Neural progenitor cell (in vitro differentiated cells): ENCODE measurements at regions not wholly inside any gene's neighbourhood (a gene's known extent, or its start where the extent isn't known, plus 50 kb on each side); places are given as distances from the start of the nearest gene placed in this dataset.

Source experiments
- DNase-seq: peaks from one replicate; pipeline ENCODE4 v3.0.0-alpha.2; 2016; ENCODE audit warnings: low spot score
- H2AFZ ChIP-seq: fragments of 200-600 bp; sonication (generic); replicated peaks from 2 replicates; pipeline ENCODE4 v1.6.1; 2016; ENCODE audit warnings: antibody characterized with exemption
- H3F3A ChIP-seq: fragments of 200-600 bp; sonication (generic); 2 replicates; pipeline ENCODE4 v1.6.1; 2016; ENCODE audit warnings: antibody characterized with exemption, low read depth
- H3K27ac ChIP-seq: fragments of 200-600 bp; sonication (generic); 2 replicates; pipeline ENCODE4 v1.5.1; 2016; ENCODE audit warnings: mild to moderate bottlenecking
- H3K27me3 ChIP-seq: fragments of 200-600 bp; sonication (generic); 2 replicates; pipeline ENCODE4 v1.6.1; 2016; ENCODE audit warnings: mild to moderate bottlenecking, moderate library complexity
- H3K36me3 ChIP-seq: fragments of 200-600 bp; sonication (generic); 2 replicates; pipeline ENCODE4 v1.5.1; 2016
- H3K4me1 ChIP-seq: fragments of 200-600 bp; sonication (generic); 2 replicates; pipeline ENCODE4 v1.6.1; 2016; ENCODE audit warnings: mixed run types
- H3K4me2 ChIP-seq: fragments of 200-600 bp; sonication (generic); 2 replicates; pipeline ENCODE4 v1.6.1; 2016
- H3K4me3 ChIP-seq: fragments of 200-600 bp; sonication (generic); 2 replicates; pipeline ENCODE4 v1.5.1; 2016
- H3K79me2 ChIP-seq: fragments of 200-600 bp; sonication (generic); 2 replicates; pipeline ENCODE4 v1.6.1; 2016; ENCODE audit warnings: low read depth
- H3K9ac ChIP-seq: fragments of 200-600 bp; sonication (generic); 2 replicates; pipeline ENCODE4 v1.6.1; 2016
- H3K9me3 ChIP-seq: fragments of 200-600 bp; sonication (generic); 2 replicates; pipeline ENCODE4 v1.5.1; 2016; ENCODE audit warnings: low read depth
- H4K20me1 ChIP-seq: fragments of 200-600 bp; sonication (generic); 2 replicates; pipeline ENCODE4 v1.6.1; 2016; ENCODE audit warnings: low read depth
- H3K27ac Mint-ChIP-seq: 3 replicates; pipeline ENCODE4 v1.8.0; 2021; ENCODE audit warnings: mixed read lengths
- H3K27me3 Mint-ChIP-seq: 2 replicates; pipeline ENCODE4 v1.8.0; 2022; ENCODE audit warnings: low read depth, mild to moderate bottlenecking, inconsistent platforms, moderate library complexity, mixed read lengths; ENCODE audit not compliant: insufficient read depth
- H3K36me3 Mint-ChIP-seq: 3 replicates; pipeline ENCODE4 v1.8.0; 2021; ENCODE audit warnings: mixed read lengths
- H3K4me1 Mint-ChIP-seq: 3 replicates; pipeline ENCODE4 v1.8.0; 2021; ENCODE audit warnings: mixed read lengths
- H3K4me3 Mint-ChIP-seq: 3 replicates; pipeline ENCODE4 v1.8.0; 2021; ENCODE audit warnings: mild to moderate bottlenecking, moderate library complexity, mixed read lengths
- H3K9me3 Mint-ChIP-seq: 3 replicates; pipeline ENCODE4 v1.8.0; 2020; ENCODE audit warnings: mixed read lengths
- CTCF ChIP-seq: fragments of 200-600 bp; sonication (generic); IDR thresholded peaks from 2 replicates; pipeline ENCODE4 v1.5.1; 2017; ENCODE audit warnings: antibody characterized with exemption, mild to moderate bottlenecking
- EZH2 ChIP-seq: fragments of 200-600 bp; sonication (generic); IDR thresholded peaks from 2 replicates; pipeline ENCODE4 v1.6.1; 2017; ENCODE audit warnings: antibody characterized with exemption, mild to moderate bottlenecking, moderate library complexity
- EZH2phosphoT487 ChIP-seq: fragments of 200-600 bp; sonication (generic); IDR thresholded peaks from 2 replicates; pipeline ENCODE4 v1.6.1; 2017; ENCODE audit warnings: antibody characterized with exemption

GRCh38 chr2:208627110-208627884, 220.7 kb downstream of the PTH2R start:
- H2AFZ ChIP-seq, result peak overlapping the region; percentile 58
- no peak overlapping the region for H3K4me3 ChIP-seq
- H3K27ac ChIP-seq, result no peak overlapping the region
- no peaks in the 10 kb centered on the region for H3K4me1 ChIP-seq
- H3K9me3 ChIP-seq, result no peaks in the 10 kb centered on the region
- Mint-ChIP-seq H3K27me3 (no peaks in the 10 kb centered on the region), H3K36me3 (no peaks in the 10 kb centered on the region), H3K9me3 (no peaks in the 10 kb centered on the region), H3K4me3 (no peak overlapping the region), H3K27ac (no peak overlapping the region), H3K4me1 (no peaks in the 10 kb centered on the region)
- no peaks in the 10 kb centered on the region for H4K20me1 ChIP-seq
- no peak overlapping the region for H3K4me2 ChIP-seq
- H3K79me2 ChIP-seq, result no peaks in the 10 kb centered on the region
- no peak for DNase-seq
- H3F3A ChIP-seq, result no peaks in the 10 kb centered on the region
- no peak overlapping the region for H3K9ac ChIP-seq
- no peaks in the 10 kb centered on the region for H3K36me3 ChIP-seq
- TF ChIP-seq CTCF (no peak), EZH2phosphoT487 (no peak), EZH2 (no peak)
- H3K27me3 ChIP-seq, result no peaks in the 10 kb centered on the region

DNA sequence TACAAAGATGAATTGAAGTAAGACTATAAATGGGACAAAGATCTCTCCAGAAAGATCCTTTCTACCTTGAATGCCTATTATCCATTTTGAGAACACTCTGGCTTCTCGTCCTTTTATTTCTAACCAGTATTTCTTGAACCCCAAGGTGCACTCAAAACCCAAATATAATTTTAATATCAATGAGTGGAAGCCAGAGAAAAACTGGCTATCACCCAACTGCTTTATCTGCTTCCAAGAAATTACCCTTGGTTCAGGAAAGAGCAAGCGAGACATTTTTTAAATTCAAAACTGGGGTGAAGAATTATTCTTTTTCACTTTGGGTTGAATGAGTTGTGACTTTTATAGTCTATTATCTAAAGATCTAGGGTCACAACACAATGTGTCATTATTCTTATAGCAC, 221.3 kb downstream of the PTH2R start:
- H3K79me2 ChIP-seq, result no peaks in the 10 kb centered on the region
- no peak overlapping the region for H3K4me2 ChIP-seq

DNA sequence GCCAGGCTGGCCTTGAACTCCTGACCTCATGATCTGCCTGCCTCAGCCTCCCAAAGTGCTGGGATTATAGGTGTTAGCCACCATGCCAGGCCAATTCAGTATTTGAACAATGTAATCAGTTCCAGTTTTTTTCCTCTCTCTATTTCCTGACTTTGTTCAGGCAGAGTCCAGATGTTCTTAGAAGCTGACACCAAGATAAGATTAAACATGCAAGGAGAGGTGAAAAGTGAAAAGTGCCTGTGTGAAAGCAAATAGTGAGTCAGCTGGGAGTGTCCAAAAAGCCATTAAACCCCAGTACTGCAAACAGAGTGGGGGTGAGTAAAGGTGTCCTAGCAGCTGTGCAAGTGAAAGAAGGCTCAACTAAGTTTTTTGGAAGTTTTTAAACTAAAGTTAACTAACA, 231.5 kb downstream of the PTH2R start:
- Mint-ChIP-seq H3K27me3 (no peaks in the 10 kb centered on the region), H3K9me3 (no peaks in the 10 kb centered on the region), H3K36me3 (no peaks in the 10 kb centered on the region), H3K4me3 (no peak overlapping the region), H3K4me1 (no peaks in the 10 kb centered on the region), H3K27ac (no peak overlapping the region)
- Histone ChIP-seq H3K9me3 (no peaks in the 10 kb centered on the region), H3K4me3 (no peak overlapping the region), H3F3A (no peaks in the 10 kb centered on the region), H3K27ac (no peak overlapping the region), H2AFZ (no peak overlapping the region), H4K20me1 (no peaks in the 10 kb centered on the region), H3K27me3 (no peaks in the 10 kb centered on the region), H3K36me3 (no peaks in the 10 kb centered on the region), H3K9ac (no peak overlapping the region), H3K4me2 (no peak overlapping the region), H3K79me2 (no peaks in the 10 kb centered on the region), H3K4me1 (no peaks in the 10 kb centered on the region)
- DNase-seq, result no peak
- TF ChIP-seq CTCF, result no peak
- no peak for TF ChIP-seq EZH2phosphoT487
- no peak for TF ChIP-seq EZH2

More for the DNA sequence above, 221.3 kb downstream of the PTH2R start:
- Mint-ChIP-seq H3K27me3 (no peaks in the 10 kb centered on the region), H3K4me1 (no peaks in the 10 kb centered on the region), H3K4me3 (no peak overlapping the region), H3K27ac (no peak overlapping the region), H3K9me3 (no peaks in the 10 kb centered on the region), H3K36me3 (no peaks in the 10 kb centered on the region)
- Histone ChIP-seq H3K36me3 (no peaks in the 10 kb centered on the region), H3K9ac (no peak overlapping the region), H2AFZ (no peak overlapping the region), H3K27me3 (no peaks in the 10 kb centered on the region), H3K4me3 (no peak overlapping the region), H3K27ac (no peak overlapping the region), H4K20me1 (no peaks in the 10 kb centered on the region), H3F3A (no peaks in the 10 kb centered on the region), H3K9me3 (no peaks in the 10 kb centered on the region), H3K4me1 (no peaks in the 10 kb centered on the region)
- TF ChIP-seq CTCF (no peak), EZH2phosphoT487 (no peak), EZH2 (no peak)
- DNase-seq, result no peak
